ENCODE measurements at regions not wholly inside any gene's neighbourhood (a gene's known extent, or its start where the extent isn't known, plus 50 kb on each side); places are given as distances from the start of the nearest gene placed in this dataset.
A peak's percentile ranks its signal among the peaks of the same experiment; 100 is the strongest.

GRCh38 chr4:20395160-20395773 is 143.6 kb downstream of the SLIT2 start:
- H2BK120ac ChIP-seq (ENCODE audit: low read depth, low read length): no peak overlapping the region
- no peak overlapping the region for H3K4me3 ChIP-seq (ENCODE audit: low read length in 2 of 2)
- H3K14ac ChIP-seq (ENCODE audit: low read length): no peak overlapping the region
- no peak overlapping the region for H2BK5ac ChIP-seq (ENCODE audit: low read length)
- no peaks in the 10 kb centered on the region for H3K4me1 ChIP-seq (ENCODE audit: control insufficient read depth in 2 of 2, insufficient read depth in 1 of 2, low read depth in 1 of 2, low read length in 2 of 2)
- peak; percentile 42 for DNase-seq (ENCODE audit: low spot score)
- no peak overlapping the region for H2AFZ ChIP-seq (ENCODE audit: low read length)
- H4K91ac ChIP-seq (ENCODE audit: low read depth, low read length, poor library complexity): no peak overlapping the region
- no peaks in the 10 kb centered on the region for H3K27me3 ChIP-seq (ENCODE audit: control insufficient read depth in 3 of 3, insufficient read depth in 3 of 3, low read depth in 1 of 3, low read length in 3 of 3)
- WGBS, 2 donors (ENCODE audit: extremely low coverage in 2 of 2, insufficient read length in 2 of 2, insufficient replicate concordance in 1 of 2): no CpG with 5 or more reads among the region's 3 CpGs
- no peak overlapping the region for H3K23ac ChIP-seq (ENCODE audit: low read depth, low read length, poor library complexity)
- H2BK15ac ChIP-seq (ENCODE audit: low read length): no peak overlapping the region
- H3K9ac ChIP-seq (ENCODE audit: low read depth, low read length, poor library complexity): no peak overlapping the region
- no peaks in the 10 kb centered on the region for H3K79me1 ChIP-seq (ENCODE audit: low read depth, low read length)
- no peak overlapping the region for H3K4me2 ChIP-seq (ENCODE audit: insufficient read depth, low read length, poor library complexity, severe bottlenecking)
- no peaks in the 10 kb centered on the region for H3K9me3 ChIP-seq (replicated peaks in 1 of 2; ENCODE audit: control insufficient read depth in 2 of 2, insufficient read depth in 1 of 2, low read depth in 1 of 2, low read length in 2 of 2)
- H3K27ac ChIP-seq (replicated peaks; ENCODE audit: low read length): no peak overlapping the region
- peaks cover 0 to 3% of the 10 kb centered on the region in 2 donors for H3K36me3 ChIP-seq (replicated peaks in 1 of 2; ENCODE audit: control insufficient read depth in 2 of 2, insufficient read depth in 2 of 2, low read length in 2 of 2)
- H2AK5ac ChIP-seq (ENCODE audit: low read depth, low read length): no peak overlapping the region
- H4K8ac ChIP-seq (ENCODE audit: low read depth, low read length): no peak overlapping the region
- H2BK12ac ChIP-seq (ENCODE audit: low read length): no peak overlapping the region
- H3K4ac ChIP-seq (ENCODE audit: low read length): no peak overlapping the region
- no peak overlapping the region for H3K18ac ChIP-seq (ENCODE audit: low read length)

GRCh38 chr4:20403290-20403689 is 151.6 kb downstream of the SLIT2 start:
- no peaks in the 10 kb centered on the region for H3K79me1 ChIP-seq (ENCODE audit: low read depth, low read length)
- no peak overlapping the region for H2BK5ac ChIP-seq (ENCODE audit: low read length)
- DNase-seq (ENCODE audit: low spot score): no peak
- no peak overlapping the region for H4K91ac ChIP-seq (ENCODE audit: low read depth, low read length, poor library complexity)
- H2BK15ac ChIP-seq (ENCODE audit: low read length): no peak overlapping the region
- no peak overlapping the region for H3K14ac ChIP-seq (ENCODE audit: low read length)
- no peak overlapping the region for H3K18ac ChIP-seq (ENCODE audit: low read length)
- WGBS, 2 donors (ENCODE audit: extremely low coverage in 2 of 2, insufficient read length in 2 of 2, insufficient replicate concordance in 1 of 2): no CpG with 5 or more reads among the region's 2 CpGs
- no peak overlapping the region for H2AK5ac ChIP-seq (ENCODE audit: low read depth, low read length)
- no peak overlapping the region for H2BK12ac ChIP-seq (ENCODE audit: low read length)
- no peak overlapping the region for H2AFZ ChIP-seq (ENCODE audit: low read length)
- no peak overlapping the region for H3K27ac ChIP-seq (replicated peaks; ENCODE audit: low read length)
- H3K4me1 ChIP-seq (ENCODE audit: control insufficient read depth in 2 of 2, insufficient read depth in 1 of 2, low read depth in 1 of 2, low read length in 2 of 2): peaks cover 0 to 8% of the 10 kb centered on the region in 2 donors
- no peak overlapping the region for H3K4me3 ChIP-seq (ENCODE audit: low read length in 2 of 2)
- no peak overlapping the region for H3K23ac ChIP-seq (ENCODE audit: low read depth, low read length, poor library complexity)
- no peaks in the 10 kb centered on the region for H3K36me3 ChIP-seq (replicated peaks in 1 of 2; ENCODE audit: control insufficient read depth in 2 of 2, insufficient read depth in 2 of 2, low read length in 2 of 2)
- no peak overlapping the region for H3K4me2 ChIP-seq (ENCODE audit: insufficient read depth, low read length, poor library complexity, severe bottlenecking)
- H3K9me3 ChIP-seq (replicated peaks in 1 of 2; ENCODE audit: control insufficient read depth in 2 of 2, insufficient read depth in 1 of 2, low read depth in 1 of 2, low read length in 2 of 2): no peaks in the 10 kb centered on the region
- H3K4ac ChIP-seq (ENCODE audit: low read length): no peak overlapping the region
- no peaks in the 10 kb centered on the region for H3K27me3 ChIP-seq (ENCODE audit: control insufficient read depth in 3 of 3, insufficient read depth in 3 of 3, low read depth in 1 of 3, low read length in 3 of 3)
- H3K9ac ChIP-seq (ENCODE audit: low read depth, low read length, poor library complexity): no peak overlapping the region
- H2BK120ac ChIP-seq (ENCODE audit: low read depth, low read length): no peak overlapping the region
- no peak overlapping the region for H4K8ac ChIP-seq (ENCODE audit: low read depth, low read length)

GRCh38 chr4:20403846-20404245 is 152.1 kb downstream of the SLIT2 start:
- Histone ChIP-seq H3K4me2 (ENCODE audit: insufficient read depth, low read length, poor library complexity, severe bottlenecking) (no peak overlapping the region), H4K8ac (ENCODE audit: low read depth, low read length) (no peak overlapping the region), H2AFZ (ENCODE audit: low read length) (no peak overlapping the region), H2AK5ac (ENCODE audit: low read depth, low read length) (no peak overlapping the region), H3K18ac (ENCODE audit: low read length) (no peak overlapping the region), H3K9ac (ENCODE audit: low read depth, low read length, poor library complexity) (no peak overlapping the region), H3K23ac (ENCODE audit: low read depth, low read length, poor library complexity) (no peak overlapping the region), H3K27ac (replicated peaks; ENCODE audit: low read length) (no peak overlapping the region), H2BK12ac (ENCODE audit: low read length) (no peak overlapping the region), H3K27me3 (ENCODE audit: control insufficient read depth in 3 of 3, insufficient read depth in 3 of 3, low read depth in 1 of 3, low read length in 3 of 3) (no peaks in the 10 kb centered on the region), H2BK120ac (ENCODE audit: low read depth, low read length) (no peak overlapping the region), H3K79me1 (ENCODE audit: low read depth, low read length) (no peaks in the 10 kb centered on the region), H2BK15ac (ENCODE audit: low read length) (no peak overlapping the region), H3K36me3 (replicated peaks in 1 of 2; ENCODE audit: control insufficient read depth in 2 of 2, insufficient read depth in 2 of 2, low read length in 2 of 2) (no peaks in the 10 kb centered on the region), H4K91ac (ENCODE audit: low read depth, low read length, poor library complexity) (no peak overlapping the region), H3K14ac (ENCODE audit: low read length) (no peak overlapping the region), H3K4me1 (ENCODE audit: control insufficient read depth in 2 of 2, insufficient read depth in 1 of 2, low read depth in 1 of 2, low read length in 2 of 2) (peaks cover 0 to 8% of the 10 kb centered on the region in 2 donors), H3K4me3 (ENCODE audit: low read length in 2 of 2) (no peak overlapping the region), H3K9me3 (replicated peaks in 1 of 2; ENCODE audit: control insufficient read depth in 2 of 2, insufficient read depth in 1 of 2, low read depth in 1 of 2, low read length in 2 of 2) (no peaks in the 10 kb centered on the region), H3K4ac (ENCODE audit: low read length) (no peak overlapping the region), H2BK5ac (ENCODE audit: low read length) (no peak overlapping the region)
- WGBS, 2 donors (ENCODE audit: extremely low coverage in 2 of 2, insufficient read length in 2 of 2, insufficient replicate concordance in 1 of 2): no CpG with 5 or more reads among the region's 1 CpG
- DNase-seq (ENCODE audit: low spot score): no peak

- Histone ChIP-seq H3K23ac (ENCODE audit: low read depth, low read length, poor library complexity) (no peak overlapping the region), H2AFZ (ENCODE audit: low read length) (no peak overlapping the region), H3K4me2 (ENCODE audit: insufficient read depth, low read length, poor library complexity, severe bottlenecking) (no peak overlapping the region), H4K91ac (ENCODE audit: low read depth, low read length, poor library complexity) (no peak overlapping the region), H3K18ac (ENCODE audit: low read length) (no peak overlapping the region), H2BK120ac (ENCODE audit: low read depth, low read length) (no peak overlapping the region), H3K4me1 (ENCODE audit: control insufficient read depth in 2 of 2, insufficient read depth in 1 of 2, low read depth in 1 of 2, low read length in 2 of 2) (peaks cover 0 to under 1% of the 10 kb centered on the region in 2 donors), H3K9ac (ENCODE audit: low read depth, low read length, poor library complexity) (no peak overlapping the region), H3K4ac (ENCODE audit: low read length) (no peak overlapping the region), H2BK12ac (ENCODE audit: low read length) (no peak overlapping the region), H3K14ac (ENCODE audit: low read length) (no peak overlapping the region), H3K27me3 (ENCODE audit: control insufficient read depth in 3 of 3, insufficient read depth in 3 of 3, low read depth in 1 of 3, low read length in 3 of 3) (no peaks in the 10 kb centered on the region), H4K8ac (ENCODE audit: low read depth, low read length) (no peak overlapping the region), H3K9me3 (replicated peaks in 1 of 2; ENCODE audit: control insufficient read depth in 2 of 2, insufficient read depth in 1 of 2, low read depth in 1 of 2, low read length in 2 of 2) (no peaks in the 10 kb centered on the region), H2BK5ac (ENCODE audit: low read length) (no peak overlapping the region), H3K27ac (replicated peaks; ENCODE audit: low read length) (no peak overlapping the region), H2AK5ac (ENCODE audit: low read depth, low read length) (no peak overlapping the region), H3K36me3 (replicated peaks in 1 of 2; ENCODE audit: control insufficient read depth in 2 of 2, insufficient read depth in 2 of 2, low read length in 2 of 2) (no peaks in the 10 kb centered on the region), H2BK15ac (ENCODE audit: low read length) (no peak overlapping the region), H3K4me3 (ENCODE audit: low read length in 2 of 2) (no peak overlapping the region), H3K79me1 (ENCODE audit: low read depth, low read length) (no peaks in the 10 kb centered on the region)
- WGBS, 2 donors (ENCODE audit: extremely low coverage in 2 of 2, insufficient read length in 2 of 2, insufficient replicate concordance in 1 of 2): no CpG with 5 or more reads among the region's 3 CpGs
- DNase-seq (ENCODE audit: low spot score): no peak
These were observed 156.9 kb downstream of the SLIT2 start for GRCh38 chr4:20408611-20409010.

All from neuronal stem cell (in vitro differentiated cells).